ENCODE measurements at regions not wholly inside any gene's neighbourhood (a gene's known extent, or its start where the extent isn't known, plus 50 kb on each side); places are given as distances from the start of the nearest gene placed in this dataset.

DNA sequence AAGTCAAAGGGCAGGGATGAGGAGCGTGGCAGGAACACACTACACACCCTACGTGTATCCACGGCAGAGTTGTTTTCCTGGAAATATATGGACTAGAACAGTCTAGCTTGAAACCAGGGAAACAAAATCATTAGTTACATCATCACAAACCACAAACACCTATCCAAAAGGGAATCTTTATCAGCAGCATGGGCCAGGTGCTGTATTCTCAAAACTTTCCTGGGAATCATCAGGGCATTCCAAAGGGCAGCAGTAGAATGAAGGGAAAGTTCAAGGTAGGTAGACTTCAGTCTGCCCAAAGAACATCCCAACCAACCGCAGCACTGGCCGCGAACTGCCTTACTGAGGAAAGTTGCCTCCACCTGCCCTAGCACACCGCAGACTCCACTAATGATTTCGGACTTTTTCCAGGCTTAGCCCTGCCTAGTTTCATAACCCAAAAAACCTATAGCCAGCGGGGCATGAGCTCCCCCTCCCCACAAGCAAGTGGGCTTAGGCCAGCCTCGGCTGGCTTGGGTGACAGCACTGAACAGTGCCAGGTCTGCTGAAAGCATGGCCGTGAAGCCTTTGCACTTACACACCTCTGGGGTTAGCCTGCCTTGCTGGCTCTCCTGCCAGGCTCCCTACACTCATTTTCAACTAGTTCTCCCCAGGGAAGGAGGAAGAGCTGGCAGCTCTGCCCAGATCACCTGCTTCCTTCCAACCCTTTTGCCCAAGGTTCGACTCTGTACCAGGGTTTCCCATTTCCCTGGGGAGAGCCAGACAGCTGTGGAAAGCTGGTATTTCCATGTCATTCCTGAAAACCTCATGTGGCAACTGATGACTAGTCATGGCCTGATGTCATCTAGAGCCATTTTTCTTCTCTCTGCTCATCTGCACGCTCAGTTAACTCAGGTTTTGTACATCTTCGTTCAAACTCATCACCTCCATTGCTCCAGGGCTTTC lies 77.3 kb upstream of the UBAC2 start:
- DNase-seq (ENCODE audit: low read depth in 2 of 2): no peak

DNA sequence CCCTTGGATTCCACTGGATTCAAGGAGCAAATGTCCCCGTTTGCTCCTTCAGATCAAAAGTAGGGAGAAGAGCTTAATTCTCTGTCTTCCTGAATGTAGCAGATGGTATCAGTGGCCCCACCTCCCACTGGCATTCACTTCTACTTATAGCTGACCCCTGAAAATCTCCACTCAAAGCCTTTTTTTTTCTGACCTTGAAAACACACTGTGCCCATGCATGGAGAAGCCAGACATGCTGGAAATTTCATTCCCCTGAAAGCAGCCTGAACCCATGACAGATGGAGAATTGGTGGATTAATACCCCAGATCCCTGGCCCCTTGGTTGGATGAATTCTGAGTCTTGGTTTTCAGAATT lies 76.6 kb upstream of the UBAC2 start:
- no peak for DNase-seq (ENCODE audit: low read depth in 2 of 2)

DNA sequence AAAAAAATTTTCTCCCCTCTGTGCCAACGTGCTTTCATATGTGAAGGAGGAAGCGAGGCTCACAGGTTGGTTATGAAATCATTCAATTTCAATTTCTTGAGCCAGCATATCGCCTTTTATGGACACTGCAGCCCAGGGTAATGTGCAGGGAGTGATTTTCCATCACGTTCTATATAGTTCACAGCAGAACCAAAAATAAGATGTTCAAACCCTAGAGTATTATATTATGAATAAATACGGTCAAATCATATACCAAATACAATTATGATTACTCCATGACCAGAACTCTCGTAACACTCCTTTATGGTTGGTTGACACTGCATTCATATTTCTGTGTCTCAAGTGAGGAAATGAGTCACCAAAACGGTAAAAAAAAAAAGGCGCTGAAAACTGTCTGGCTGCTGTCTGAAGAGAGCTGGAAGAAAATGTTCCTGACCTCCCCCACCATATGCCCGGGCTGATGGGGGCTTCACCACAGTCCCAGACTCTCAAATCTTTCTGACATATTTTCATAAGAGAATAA lies 75.8 kb upstream of the UBAC2 start:
- peak; percentile 32 to 79 for DNase-seq (ENCODE audit: low read depth in 2 of 2)

DNA sequence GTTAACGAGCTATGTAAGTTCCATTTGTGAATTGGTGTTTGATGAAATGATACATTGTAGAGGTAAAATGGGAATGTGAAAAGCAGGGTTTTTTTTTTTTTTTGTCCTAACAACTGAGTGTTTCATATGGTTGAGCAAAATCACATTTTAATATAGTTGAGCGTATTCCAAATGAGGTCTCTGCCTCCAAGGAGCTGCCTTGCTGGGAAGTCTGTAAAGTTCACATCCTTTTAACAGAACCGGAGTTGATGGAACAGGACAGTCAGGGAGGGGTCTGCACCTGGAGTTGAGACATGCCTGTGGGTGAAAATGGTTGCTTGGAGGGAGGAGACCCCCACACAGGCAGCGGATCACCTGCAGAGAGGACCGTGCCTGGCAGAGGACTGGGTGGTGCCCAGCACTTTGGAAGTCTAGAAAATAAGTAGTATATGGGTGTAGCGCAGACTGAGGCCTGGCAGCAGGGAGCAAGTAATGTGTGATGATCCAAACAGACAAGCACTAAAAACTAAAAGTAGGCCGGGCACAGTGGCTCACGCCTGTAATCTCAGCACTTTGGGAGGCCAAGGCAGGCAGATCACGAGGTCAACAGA lies 75.2 kb upstream of the UBAC2 start:
- no peak for DNase-seq (ENCODE audit: low read depth in 2 of 2)

DNA sequence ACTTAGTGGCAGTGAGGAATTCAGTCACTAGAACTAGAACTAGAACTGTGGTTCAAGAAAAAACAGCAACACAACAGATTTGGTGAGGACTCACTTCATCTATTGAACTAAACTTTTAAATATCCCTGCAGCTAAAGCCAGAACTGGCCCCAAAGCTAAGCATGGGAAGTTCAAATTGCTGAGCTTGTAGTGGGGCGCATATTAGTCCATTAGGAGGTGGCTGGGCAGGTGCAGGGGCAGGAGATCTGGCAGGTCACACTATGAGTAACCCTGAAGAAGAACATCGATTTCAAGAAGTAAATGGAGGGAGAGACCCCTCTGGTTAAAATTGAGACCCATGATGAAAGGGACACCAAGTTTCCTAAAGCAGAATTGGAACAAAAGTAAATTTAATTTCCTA lies 73.8 kb upstream of the UBAC2 start:
- DNase-seq (ENCODE audit: low read depth in 2 of 2): no peak

DNA sequence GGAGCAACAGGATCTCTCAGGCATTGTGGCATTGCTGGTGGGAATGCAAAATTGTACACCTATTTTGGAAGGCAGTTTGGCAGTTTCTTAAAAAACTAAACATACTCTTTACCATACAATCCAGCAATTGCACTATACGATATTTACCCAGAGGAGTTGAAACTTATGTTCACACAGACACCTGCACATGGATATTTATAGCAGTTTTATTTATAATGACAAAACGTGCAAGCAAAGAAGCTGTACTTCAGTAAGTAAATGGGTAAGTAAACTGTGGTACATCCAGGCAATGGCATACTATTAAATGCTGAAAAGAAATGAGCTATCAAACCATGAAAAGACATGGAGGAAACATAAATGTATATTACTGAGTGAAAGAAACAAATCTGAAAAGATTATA lies 71.6 kb upstream of the UBAC2 start:
- no peak for DNase-seq (ENCODE audit: low read depth in 2 of 2)

DNA sequence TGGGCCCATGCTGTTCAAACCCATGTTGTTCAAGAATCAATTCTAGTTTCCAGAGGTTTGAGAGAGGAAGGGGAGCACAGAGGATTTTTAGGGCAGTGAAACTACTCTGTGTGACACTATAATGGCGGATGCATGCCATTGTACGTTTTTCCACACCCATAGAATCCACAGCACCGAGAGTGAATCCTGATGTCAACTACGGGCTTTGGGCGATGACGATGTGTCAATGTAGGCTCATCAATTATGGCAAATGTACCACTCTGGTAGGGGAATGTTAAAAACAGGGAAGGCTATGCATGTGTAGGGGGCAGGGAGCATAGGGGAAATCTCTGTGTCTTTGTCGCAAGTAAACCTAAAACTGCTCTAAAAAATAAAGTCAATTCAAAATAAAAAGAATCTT lies 70.7 kb upstream of the UBAC2 start:
- no peak for DNase-seq (ENCODE audit: low read depth in 2 of 2)

DNA sequence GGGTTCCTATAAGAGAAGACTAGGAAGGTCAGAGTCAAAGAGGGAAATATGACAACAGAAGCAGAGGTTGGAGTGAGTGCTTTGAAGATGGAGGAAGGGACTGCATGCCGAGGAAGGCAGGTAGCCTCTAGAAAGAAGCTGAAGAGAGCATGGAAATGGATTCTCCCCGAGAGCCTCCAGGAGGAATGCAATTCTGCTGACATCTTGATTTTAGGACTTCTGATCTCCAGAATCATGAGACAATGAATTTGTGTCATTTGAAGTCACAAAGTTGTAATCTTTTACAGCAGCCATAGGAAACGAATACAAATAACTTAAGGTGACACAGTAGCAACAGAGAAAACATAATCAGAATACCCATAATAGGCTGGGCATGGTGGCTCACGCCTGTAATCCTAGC lies 69.2 kb upstream of the UBAC2 start:
- no peak for DNase-seq (ENCODE audit: low read depth in 2 of 2)

DNA sequence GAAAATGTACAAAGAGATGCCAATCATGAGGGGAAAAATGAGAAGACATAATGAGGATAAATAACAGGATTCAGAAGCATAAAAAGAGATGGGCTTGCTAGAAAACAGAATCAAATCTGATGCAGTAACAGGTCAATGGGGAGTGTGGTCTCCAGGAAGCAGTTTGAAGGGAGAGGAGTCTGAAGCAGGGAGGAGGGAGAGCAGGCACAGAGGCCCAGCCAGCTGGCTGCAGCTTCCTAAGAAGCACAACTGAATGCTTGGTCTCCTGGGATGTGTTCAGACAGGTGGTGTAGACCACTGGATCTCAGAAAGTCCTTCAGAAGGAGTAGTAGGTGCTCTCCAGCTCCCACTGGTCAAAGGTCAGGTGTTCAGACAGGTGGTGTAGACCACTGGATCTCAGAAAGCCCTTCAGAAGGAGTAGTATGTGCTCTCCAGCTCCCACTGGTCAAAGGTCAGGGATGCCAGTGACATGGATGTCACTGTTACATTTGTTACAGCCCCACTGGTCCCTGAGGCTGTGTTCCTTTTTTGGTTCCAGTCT lies 68.3 kb upstream of the UBAC2 start:
- DNase-seq (ENCODE audit: low read depth in 2 of 2): no peak

DNA sequence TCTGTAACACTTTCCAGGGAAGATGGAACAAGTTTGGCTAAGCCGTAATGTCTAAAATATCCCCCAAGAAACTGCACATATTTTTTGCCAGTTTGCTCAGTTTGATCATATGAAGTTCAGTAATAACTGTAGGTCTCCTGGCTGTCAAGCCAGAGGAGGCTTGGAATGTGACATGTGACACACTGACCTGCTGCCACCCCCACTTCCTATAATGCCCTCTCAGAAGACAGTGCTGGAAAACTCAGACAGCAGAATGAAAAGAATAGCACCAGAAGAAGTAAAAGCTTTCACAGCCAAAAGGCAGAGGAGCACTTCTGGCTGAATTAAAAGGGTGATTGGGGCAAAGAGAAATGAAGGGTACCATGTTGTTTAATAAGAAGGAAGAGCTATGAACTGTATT lies 67.4 kb upstream of the UBAC2 start:
- DNase-seq (ENCODE audit: low read depth in 2 of 2): no peak

DNA sequence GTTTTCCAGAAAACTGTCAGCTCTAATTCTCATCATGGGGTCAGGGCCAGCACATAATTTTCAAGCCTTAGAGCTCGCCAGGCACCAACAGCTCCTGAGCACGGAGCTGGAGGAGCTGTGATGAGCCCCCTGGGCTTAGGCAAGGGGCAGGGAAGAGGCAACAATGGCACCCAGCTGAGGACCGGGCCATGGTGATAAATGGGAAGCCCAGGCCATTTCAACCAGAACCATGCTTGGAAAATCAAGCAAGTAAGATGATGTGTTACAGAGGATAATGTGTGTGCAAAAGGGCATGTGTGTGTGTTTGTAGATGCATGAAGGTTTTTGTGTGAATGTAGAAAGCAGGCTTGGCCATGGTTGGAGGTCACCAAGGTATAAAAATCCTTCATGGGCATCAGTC lies 66.8 kb upstream of the UBAC2 start:
- no peak for DNase-seq (ENCODE audit: low read depth in 2 of 2)

DNA sequence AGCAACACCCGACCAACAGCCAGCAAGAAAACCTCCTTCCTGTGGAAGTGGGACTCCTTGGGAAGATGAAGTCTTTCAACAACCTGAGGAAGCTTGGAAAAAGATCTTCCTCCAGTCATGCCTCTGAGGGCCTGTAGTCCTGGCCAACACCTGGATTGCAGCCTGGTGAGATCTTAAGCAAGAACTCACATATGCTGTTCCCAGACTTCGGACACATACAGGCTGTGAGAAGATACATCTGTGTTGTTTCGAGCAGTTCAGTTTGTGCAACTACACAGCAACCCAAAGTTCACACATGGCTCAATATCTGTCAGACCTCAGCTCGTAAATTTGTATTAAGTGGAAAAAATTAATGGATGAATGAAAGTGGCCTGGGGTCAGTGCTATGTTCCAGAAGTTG lies 65.1 kb upstream of the UBAC2 start:
- no peak for DNase-seq (ENCODE audit: low read depth in 2 of 2)

DNA sequence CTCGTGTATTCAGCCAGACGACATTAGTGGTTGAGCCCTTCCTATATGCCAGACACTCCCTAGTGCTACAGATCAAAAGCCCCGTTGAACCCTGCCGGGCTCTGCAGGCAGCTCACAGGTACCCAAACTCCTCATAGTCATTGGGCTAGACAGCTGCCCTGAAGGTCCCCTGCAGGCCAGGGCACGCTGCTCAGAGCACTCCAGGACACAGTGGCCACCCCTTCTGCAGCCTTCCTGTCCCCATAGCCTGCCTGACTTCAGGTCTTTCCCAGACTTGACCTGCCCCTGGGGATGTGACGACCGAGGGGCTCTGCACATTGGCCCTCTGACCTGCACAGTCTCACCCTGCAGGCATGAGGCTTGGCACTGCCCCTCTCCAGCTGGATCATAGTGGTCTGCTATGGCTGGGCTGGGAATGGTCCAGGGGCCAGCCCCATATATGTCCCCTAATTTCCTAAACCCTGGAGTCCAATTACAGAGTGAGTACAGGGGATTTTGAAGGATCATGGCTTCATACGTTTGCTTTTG lies 64.2 kb upstream of the UBAC2 start:
- DNase-seq (ENCODE audit: low read depth in 2 of 2): no peak

DNA sequence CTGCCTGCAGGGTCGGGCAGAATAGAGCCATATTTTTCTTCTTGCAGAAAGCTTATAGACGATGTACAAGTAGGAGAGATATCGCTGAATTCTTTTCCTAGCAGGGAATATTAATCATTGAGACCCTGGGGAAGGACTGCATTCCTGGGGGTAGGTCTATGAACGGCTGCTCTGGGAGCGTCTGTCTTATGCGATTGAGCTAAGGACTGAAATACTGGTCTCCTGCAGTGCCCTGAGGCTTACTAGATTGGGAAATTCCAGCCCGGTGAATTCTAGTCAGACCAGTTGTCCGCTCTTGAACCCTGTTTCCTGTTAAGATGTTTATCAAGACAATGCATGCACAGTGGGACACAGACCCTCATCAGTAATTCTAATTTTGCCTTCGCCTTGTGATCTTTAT lies 59.8 kb upstream of the UBAC2 start:
- DNase-seq (ENCODE audit: low read depth in 2 of 2): no peak

DNA sequence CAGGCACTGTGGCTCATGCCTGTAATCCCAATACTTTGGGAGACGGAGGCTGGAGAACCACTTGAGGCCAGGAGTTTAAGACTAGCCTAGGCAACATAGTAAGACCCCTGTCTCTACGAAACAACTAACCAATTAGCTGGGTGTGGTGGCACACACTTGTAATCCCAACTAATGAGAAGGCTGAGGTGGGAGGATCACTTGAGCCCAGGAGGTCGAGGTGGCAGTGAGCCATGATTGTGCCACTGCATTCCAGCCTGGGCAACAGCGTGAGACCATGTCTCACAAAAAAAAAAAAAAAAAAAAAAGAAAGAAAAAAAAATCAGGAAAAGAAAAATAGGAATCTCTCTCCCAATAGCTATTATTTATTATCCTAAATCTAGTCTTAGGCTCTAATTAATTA lies 56.8 kb upstream of the UBAC2 start:
- DNase-seq (ENCODE audit: low read depth in 2 of 2): no peak

DNA sequence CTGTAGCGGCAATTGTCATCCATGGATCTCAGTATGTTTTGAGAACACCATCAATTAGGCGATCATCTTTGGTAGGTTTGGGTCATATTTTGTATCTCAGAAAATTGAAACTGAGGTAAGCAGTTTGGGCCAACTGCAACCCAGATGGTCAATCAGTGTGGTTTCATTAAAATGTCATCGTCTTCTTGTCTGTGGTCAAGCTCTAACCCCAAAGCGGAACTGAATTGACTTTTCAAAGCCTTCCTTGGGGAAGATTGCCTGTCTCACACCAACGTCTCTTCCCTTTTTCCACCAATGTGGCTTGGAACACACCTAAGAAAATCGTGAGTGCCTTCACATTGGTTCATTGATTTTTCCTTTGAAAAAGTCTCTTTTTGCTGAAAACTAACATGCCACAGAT lies 56.3 kb upstream of the UBAC2 start:
- no peak for DNase-seq (ENCODE audit: low read depth in 2 of 2)

DNA sequence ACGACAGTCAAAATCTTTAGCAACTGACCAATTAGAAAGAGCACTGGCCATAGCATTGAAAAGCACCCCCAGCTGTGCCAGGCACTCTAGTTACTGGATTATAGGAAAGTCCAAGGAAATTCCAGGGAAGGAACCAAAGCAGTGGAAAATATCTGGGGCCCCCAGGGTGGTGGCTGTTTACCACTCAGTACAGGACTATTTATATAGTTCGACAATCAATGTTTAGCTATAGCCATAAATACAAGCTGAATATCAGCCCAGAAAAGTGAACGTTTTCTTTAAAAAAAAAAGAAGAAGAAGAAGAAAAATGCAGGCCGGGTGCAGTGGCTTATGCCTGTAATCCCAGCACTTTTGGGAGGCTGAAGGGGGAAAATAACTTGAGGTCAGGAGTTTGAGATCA lies 55.2 kb upstream of the UBAC2 start:
- DNase-seq (ENCODE audit: low read depth in 2 of 2): no peak

DNA sequence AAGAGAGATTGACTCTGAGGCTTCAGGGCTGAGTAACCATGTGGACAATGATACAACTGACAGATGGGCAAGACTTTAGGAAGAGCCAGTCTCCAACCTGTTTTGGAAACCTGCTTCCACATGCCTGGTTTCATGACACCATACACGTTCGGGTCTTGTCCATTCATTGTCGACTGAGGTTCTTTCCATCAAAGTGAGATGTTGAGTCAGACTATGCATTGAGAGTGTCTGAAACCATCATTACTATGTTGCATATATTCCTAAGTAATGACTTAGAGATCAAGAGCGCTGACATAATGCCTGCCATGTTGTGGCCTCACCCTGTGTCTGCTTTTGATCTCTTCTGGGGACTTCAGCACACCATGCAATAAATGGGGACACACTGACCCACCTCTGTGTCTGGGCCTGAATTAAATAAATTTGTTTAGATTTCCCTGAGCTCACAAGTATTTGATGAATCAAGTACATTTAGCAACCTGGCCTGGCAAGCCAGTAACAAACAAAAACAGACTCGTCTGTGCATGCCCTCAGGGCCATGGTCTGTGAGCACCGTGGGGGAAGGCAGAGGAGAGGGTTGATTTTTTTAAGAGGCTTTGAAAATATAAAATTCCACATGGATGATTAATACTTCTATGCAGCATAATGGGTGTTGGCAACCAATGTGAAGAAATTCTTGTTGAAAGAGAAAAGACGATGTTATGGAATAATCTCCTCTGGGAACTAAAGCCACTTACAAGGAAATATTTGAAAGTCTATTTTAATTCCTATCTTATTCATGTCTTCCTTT lies 49.9 kb upstream of the UBAC2 start:
- no peak for DNase-seq (ENCODE audit: low read depth in 2 of 2)
